Vagina (tissue), 2 donors: ENCODE measurements at regions not wholly inside any gene's neighbourhood (a gene's known extent, or its start where the extent isn't known, plus 50 kb on each side); places are given as distances from the start of the nearest gene placed in this dataset.

ENCODE experiments used
- DNase-seq, 2 donors: peaks; one replicate each; pipeline ENCODE4 v3.0.0-alpha.2; 2017; ENCODE audit errors: extremely low spot score in 2 of 2
- H3K27ac ChIP-seq: fragments of 200-600 bp; sonication (generic); one replicate; pipeline ENCODE4 v1.5.1; 2019
- H3K27me3 ChIP-seq: fragments of 200-600 bp; sonication (generic); one replicate; pipeline ENCODE4 v1.5.1; 2019
- H3K36me3 ChIP-seq, 2 donors: fragments of 200-600 bp; sonication (generic); one replicate each; pipeline ENCODE4 v1.5.1; 2017 to 2019
- H3K4me1 ChIP-seq: fragments of 200-600 bp; sonication (generic); one replicate; pipeline ENCODE4 v1.5.1; 2019
- H3K4me3 ChIP-seq, 2 donors: fragments of 200-600 bp; sonication (generic); 1 replicate in 1 of 2; 2 replicates in 1 of 2; pipeline ENCODE4 v1.5.1; 2016 to 2019
- H3K9me3 ChIP-seq: fragments of 200-600 bp; sonication (generic); one replicate; pipeline ENCODE4 v1.5.1; 2019
- CTCF ChIP-seq, 3 experiments: fragments of 450-650 bp in 2 of 3; fragments of 200-600 bp in 1 of 3; sonication (generic) in 1 of 3; IDR thresholded peaks; one replicate each; pipeline ENCODE4 v1.5.1; 2017 to 2019; ENCODE audit warnings: antibody characterized with exemption in 3 of 3, mild to moderate bottlenecking in 2 of 3, moderate library complexity in 2 of 3
- POLR2A ChIP-seq, 2 donors: fragments of 450-650 bp; IDR thresholded peaks; one replicate each; pipeline ENCODE4 v1.6.1; 2017; ENCODE audit warnings: antibody characterized with exemption in 2 of 2, mild to moderate bottlenecking in 2 of 2, moderate library complexity in 2 of 2
- POLR2AphosphoS5 ChIP-seq, 2 donors: sonication (generic); formaldehyde crosslinking; IDR thresholded peaks; one replicate each; pipeline ENCODE4 v1.9.0; 2017; ENCODE audit warnings: antibody characterized with exemption in 2 of 2, mild to moderate bottlenecking in 2 of 2, low read depth in 1 of 2; ENCODE audit not compliant: insufficient read depth in 1 of 2
- intact Hi-C: fragments of 100-400 bp; cut with DNase I; formaldehyde crosslinking; loops from one replicate; pipeline ENCODE4 v1.15.1; 2023

- no peak for TF ChIP-seq POLR2A (IDR thresholded peaks at IDR 0.05)
- no peak for TF ChIP-seq POLR2AphosphoS5 (IDR thresholded peaks at IDR 0.05; ENCODE audit: insufficient read depth in 1 of 2, low read depth in 1 of 2)
- TF ChIP-seq CTCF (IDR thresholded peaks at IDR 0.05) = no peak
- no peaks in the 10 kb centered on the region for H3K36me3 ChIP-seq
- no peak overlapping the region for H3K27ac ChIP-seq
- DNase-seq = no peak
- no peak overlapping the region for H3K4me3 ChIP-seq
- no peaks in the 10 kb centered on the region for H3K9me3 ChIP-seq
- intact Hi-C loops = no loop called here
- no peaks in the 10 kb centered on the region for H3K27me3 ChIP-seq
- H3K4me1 ChIP-seq = no peaks in the 10 kb centered on the region
Observed at GRCh38 chr3:67297715-67298475, 299.8 kb downstream of the KBTBD8 start.

- H3K4me3 ChIP-seq = no peak overlapping the region
- H3K36me3 ChIP-seq = no peaks in the 10 kb centered on the region
- no peak for DNase-seq
- no peaks in the 10 kb centered on the region for H3K9me3 ChIP-seq
- no peaks in the 10 kb centered on the region for H3K4me1 ChIP-seq
- TF ChIP-seq POLR2AphosphoS5 (IDR thresholded peaks at IDR 0.05; ENCODE audit: insufficient read depth in 1 of 2, low read depth in 1 of 2) = no peak
- no peak for TF ChIP-seq CTCF (IDR thresholded peaks at IDR 0.05)
- no peak for TF ChIP-seq POLR2A (IDR thresholded peaks at IDR 0.05)
- H3K27me3 ChIP-seq = no peaks in the 10 kb centered on the region
- intact Hi-C loops = no loop called here
- H3K27ac ChIP-seq = no peak overlapping the region
Observed at GRCh38 chr3:67301556-67301955, 303.4 kb downstream of the KBTBD8 start.

- H3K27me3 ChIP-seq = no peaks in the 10 kb centered on the region
- no peak for DNase-seq
- no peak overlapping the region for H3K4me3 ChIP-seq
- H3K27ac ChIP-seq = no peak overlapping the region
- TF ChIP-seq POLR2AphosphoS5 (IDR thresholded peaks at IDR 0.05; ENCODE audit: insufficient read depth in 1 of 2, low read depth in 1 of 2) (no peak), POLR2A (IDR thresholded peaks at IDR 0.05) (no peak), CTCF (IDR thresholded peaks at IDR 0.05) (no peak)
- intact Hi-C loops = no loop called here
- H3K9me3 ChIP-seq = no peaks in the 10 kb centered on the region
- H3K36me3 ChIP-seq = no peaks in the 10 kb centered on the region
- no peaks in the 10 kb centered on the region for H3K4me1 ChIP-seq
Observed at GRCh38 chr3:67302489-67302888, 304.4 kb downstream of the KBTBD8 start.

- Histone ChIP-seq H3K4me1 (no peaks in the 10 kb centered on the region), H3K36me3 (no peaks in the 10 kb centered on the region), H3K27me3 (no peaks in the 10 kb centered on the region), H3K27ac (no peak overlapping the region), H3K9me3 (no peaks in the 10 kb centered on the region), H3K4me3 (no peak overlapping the region)
- intact Hi-C loops = no loop called here
- no peak for DNase-seq
- no peak for TF ChIP-seq CTCF (IDR thresholded peaks at IDR 0.05)
- TF ChIP-seq POLR2AphosphoS5 (IDR thresholded peaks at IDR 0.05; ENCODE audit: insufficient read depth in 1 of 2, low read depth in 1 of 2) = no peak
- no peak for TF ChIP-seq POLR2A (IDR thresholded peaks at IDR 0.05)
Observed at GRCh38 chr3:67305160-67305559, 307.1 kb downstream of the KBTBD8 start.

DNA sequence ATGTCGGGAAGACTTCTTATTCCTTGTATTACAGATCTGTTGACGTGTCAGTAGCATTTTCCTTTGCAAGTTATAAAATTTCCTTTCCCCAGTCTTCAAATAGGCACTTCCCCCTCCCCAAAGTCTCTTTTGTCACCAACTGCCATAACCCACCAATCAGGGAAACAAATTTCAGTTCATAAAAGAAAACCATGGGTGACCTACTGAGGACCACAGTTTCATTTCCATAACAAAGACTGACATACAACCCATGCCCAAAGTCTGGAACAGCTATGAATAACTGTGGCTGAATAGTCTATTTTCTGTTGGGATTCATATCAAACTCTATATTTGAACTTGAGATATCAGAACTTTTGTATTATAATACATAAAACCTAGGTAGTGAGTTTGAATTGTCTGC is 307.8 kb downstream of the KBTBD8 start:
- Histone ChIP-seq H3K27ac (no peak overlapping the region), H3K9me3 (no peaks in the 10 kb centered on the region), H3K36me3 (no peaks in the 10 kb centered on the region), H3K4me3 (no peak overlapping the region), H3K4me1 (no peaks in the 10 kb centered on the region), H3K27me3 (no peaks in the 10 kb centered on the region)
- intact Hi-C loops = no loop called here
- DNase-seq = no peak
- TF ChIP-seq POLR2AphosphoS5 (IDR thresholded peaks at IDR 0.05; ENCODE audit: insufficient read depth in 1 of 2, low read depth in 1 of 2) = no peak
- TF ChIP-seq POLR2A (IDR thresholded peaks at IDR 0.05) = no peak
- no peak for TF ChIP-seq CTCF (IDR thresholded peaks at IDR 0.05)
